GM12873 (cell line): ENCODE measurements at regions not wholly inside any gene's neighbourhood (a gene's known extent, or its start where the extent isn't known, plus 50 kb on each side); places are given as distances from the start of the nearest gene placed in this dataset.

ENCODE experiments used
- TF ChIP-seq, protein P1 (sequence below): IDR thresholded peaks from 2 replicates; pipeline ENCODE4 v1.5.1; 2012; ENCODE audit warnings: low read depth, mild to moderate bottlenecking, moderate library complexity, low read length, control low read depth; ENCODE audit not compliant: insufficient read depth; ENCODE audit errors: missing control alignments

DNA sequence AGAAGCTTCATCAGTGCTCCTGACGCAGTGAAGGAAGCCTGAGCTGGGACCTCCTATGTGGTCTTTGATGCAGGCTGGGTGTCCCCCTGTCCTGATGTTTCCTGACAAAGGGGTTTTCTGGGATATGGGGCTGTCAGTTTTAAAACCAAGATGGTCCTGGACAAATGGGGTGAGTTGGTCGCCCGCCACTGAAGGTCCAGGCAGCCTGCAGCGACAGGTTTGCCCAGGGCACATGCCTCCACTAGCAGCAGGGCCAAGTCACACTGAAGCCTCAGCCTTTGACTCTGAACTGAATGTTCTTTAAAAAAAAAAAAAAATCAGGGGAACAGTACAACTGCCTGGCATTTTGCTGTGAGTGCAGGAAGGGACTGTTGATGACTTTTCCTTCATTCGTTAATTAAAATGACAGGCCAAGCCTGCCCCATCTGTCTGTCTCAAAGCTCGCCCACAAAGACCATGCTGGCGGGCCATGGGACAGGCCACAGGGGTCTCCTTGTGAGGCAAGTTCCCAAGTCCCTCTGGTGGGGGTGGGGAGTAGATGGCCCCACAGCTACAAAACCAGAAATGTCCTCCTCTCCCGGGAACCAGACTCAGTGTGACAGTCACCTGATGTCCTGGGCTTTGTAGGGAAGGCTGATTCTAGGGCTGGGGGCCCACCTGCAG lies 274.8 kb downstream of the CTTN start:
- TF ChIP-seq, protein P1, sequence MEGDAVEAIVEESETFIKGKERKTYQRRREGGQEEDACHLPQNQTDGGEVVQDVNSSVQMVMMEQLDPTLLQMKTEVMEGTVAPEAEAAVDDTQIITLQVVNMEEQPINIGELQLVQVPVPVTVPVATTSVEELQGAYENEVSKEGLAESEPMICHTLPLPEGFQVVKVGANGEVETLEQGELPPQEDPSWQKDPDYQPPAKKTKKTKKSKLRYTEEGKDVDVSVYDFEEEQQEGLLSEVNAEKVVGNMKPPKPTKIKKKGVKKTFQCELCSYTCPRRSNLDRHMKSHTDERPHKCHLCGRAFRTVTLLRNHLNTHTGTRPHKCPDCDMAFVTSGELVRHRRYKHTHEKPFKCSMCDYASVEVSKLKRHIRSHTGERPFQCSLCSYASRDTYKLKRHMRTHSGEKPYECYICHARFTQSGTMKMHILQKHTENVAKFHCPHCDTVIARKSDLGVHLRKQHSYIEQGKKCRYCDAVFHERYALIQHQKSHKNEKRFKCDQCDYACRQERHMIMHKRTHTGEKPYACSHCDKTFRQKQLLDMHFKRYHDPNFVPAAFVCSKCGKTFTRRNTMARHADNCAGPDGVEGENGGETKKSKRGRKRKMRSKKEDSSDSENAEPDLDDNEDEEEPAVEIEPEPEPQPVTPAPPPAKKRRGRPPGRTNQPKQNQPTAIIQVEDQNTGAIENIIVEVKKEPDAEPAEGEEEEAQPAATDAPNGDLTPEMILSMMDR = no peak

DNA sequence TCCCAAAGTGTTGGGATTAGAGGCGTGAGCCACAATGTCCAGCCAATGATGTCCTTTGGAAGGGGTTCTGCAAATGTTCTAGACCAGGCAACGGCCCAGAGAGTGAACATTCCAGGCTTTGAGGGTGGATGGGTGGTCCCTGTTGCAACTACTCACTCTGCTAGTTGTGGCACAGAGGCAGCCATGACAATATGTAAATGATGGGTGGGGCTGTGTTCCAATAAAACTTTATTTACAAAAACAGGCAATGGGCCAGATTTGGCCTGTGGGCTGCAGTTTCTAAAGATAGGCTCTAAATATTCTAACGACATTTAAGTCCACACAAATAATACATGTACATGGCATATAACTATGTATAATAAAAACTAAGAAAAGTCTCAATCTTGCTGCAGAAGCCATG lies 276.3 kb downstream of the CTTN start:
- TF ChIP-seq, protein P1 = no peak

DNA sequence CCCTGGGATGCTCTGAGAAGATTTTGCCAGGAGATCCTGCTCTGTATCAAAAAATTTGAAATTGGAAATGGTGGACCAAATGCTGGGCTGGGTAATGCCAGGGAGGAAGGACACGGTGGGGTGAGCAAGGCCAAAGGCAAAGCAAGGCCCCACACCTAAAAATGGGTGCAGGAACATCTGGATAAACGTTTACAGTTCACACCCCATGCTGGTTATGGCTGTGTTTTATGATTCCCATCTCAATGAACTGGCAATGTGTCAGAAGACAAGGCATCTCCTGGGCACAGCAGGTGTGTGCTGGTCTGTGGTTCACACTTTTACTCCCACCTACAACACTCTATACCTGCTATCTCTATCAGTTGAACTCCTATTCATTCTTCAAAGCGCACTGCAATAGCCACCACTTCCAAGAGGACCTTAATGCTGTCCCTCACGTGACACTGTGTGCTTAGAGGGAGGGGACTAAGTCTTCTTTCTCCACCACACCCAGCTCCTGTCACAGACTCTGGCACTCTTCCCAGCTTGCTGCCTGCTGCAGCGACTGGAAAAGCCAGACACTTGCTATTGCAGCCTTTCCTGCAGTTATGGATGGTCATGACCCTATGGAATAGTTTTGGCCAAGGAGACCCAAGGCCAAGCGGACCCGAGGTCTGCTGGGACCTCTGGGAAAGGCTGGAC lies 277.5 kb downstream of the CTTN start:
- TF ChIP-seq, protein P1 = no peak

DNA sequence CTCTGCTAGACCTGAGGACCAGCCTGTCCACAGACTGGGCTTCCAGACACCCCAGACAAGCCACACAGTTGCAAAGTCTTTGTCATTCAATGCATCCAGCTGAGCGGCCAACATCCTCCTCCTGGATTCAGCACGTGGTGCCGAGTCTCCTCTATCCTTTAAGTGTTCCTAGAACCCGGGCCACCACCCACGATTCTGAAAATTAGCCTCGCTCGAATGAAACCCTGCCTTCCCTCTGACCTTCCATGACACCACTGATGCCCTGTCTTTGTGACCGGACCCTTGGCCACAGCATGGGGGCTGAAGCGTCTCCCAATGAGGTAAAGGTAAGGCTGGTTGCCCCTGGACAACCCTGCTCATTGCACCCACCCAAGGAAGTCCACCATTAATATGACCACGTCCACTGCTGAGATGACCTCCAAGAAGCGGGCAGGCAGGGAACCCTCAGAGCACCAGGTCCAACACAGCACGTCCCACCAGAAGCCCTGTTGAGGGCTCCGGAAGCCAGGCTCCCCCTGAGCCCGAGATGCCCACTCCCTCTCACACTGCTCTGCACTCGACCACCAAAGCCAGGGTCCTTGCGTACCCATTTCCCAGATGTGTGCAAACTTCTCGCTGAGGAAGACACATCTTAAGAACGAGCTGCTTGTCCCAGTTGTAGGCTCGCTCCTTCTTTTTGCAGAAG lies 279.0 kb downstream of the CTTN start:
- TF ChIP-seq, protein P1 = no peak

DNA sequence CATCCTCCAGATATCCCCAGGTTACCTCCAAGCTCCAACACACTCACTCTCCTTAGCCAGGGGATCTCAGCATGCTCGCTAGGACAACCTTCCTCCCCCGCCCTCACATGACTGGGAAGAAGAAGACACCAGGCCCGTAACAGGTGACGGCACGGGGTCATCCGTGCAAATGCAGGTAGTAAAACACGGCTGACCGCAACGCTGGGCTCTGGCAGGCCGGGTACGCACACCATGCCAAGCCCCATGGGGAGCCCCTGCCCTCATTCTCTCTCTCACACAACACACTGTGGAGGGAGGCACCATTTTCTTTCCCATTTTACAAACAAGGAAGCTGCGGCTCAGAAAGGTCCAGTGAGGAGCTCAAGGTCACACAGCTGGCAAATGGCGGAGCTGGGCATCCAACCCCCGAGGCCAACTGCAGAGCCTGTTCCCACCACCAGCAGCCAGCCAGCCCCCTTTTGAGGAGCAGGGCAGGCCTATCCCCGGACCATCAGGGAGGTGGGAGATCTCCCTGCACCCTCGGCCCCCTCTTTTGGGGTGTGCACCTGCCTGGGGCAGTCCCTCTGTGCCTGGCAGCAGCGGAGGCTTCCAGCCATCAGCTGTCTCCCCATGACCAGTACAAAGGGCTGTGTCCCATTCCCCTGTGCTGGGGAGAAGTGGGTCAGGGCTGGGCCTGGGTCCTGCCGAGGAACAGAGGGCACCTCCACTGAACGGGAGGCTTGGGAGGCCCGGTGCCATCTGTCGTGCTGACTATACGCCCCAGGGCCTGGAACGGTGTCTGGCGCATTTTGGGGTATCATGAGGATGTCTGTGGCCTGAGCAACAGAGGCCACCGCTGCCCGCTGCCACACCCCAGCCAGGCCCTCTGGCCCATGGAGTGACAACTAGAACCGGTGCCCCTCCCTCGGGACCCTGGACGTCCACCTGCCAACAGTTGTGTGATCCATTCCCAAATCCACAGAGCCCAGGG lies 280.9 kb downstream of the CTTN start:
- TF ChIP-seq, protein P1 = no peak

DNA sequence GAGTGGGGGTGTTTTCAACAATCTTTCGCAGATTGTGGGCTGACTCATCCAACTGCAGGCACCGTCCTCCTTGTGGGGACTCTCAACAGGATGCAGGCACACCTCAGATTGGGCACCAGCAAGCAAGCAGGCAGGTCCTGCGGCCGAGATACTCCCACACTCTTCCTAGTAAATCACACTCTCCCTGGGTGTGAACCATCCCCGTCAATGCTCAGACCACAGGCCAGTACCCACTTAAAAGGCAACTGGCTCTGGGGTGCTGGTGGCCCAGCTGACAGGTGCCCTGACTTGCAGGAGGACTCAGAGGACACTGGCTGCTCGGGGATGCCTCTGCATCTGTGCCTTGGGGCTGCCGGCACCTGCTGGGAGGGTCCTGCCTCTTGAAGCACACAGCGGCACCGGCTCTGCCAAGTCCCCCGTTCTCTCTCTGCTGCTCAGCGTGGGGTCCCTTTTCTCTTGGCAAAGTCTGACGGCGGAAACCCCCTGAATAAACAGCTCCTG lies 282.5 kb downstream of the CTTN start:
- TF ChIP-seq, protein P1 = no peak
